IMR-90 (cell line): ENCODE measurements at regions not wholly inside any gene's neighbourhood (a gene's known extent, or its start where the extent isn't known, plus 50 kb on each side); places are given as distances from the start of the nearest gene placed in this dataset.

Experiments used
- ATAC-seq: fragments of 200-7000 bp; cut with Tn5 transposase; 2 replicates; pipeline ENCODE4 v1.9.1; 2020; ENCODE audit warnings: low read depth, mild to moderate bottlenecking, moderate library complexity
- BruUV-seq: library from RNA; stranded (reverse); fragments of 400-500 nt; replicated peaks from 2 replicates; lab custom pipeline; 2021; lab: Mats Ljungman, UMichigan
- CTCF ChIA-PET: fragments of 300-600 bp; formaldehyde crosslinking; extraction: SDS; loops from one replicate; lab custom pipeline; 2021; ENCODE audit warnings: antibody characterized with exemption; lab: Yijun Ruan, JAX
- POLR2A ChIA-PET: fragments of 300-600 bp; sonication (Branson Sonifier 250); formaldehyde crosslinking; loops from one replicate; lab custom pipeline; 2022; ENCODE audit warnings: antibody characterized with exemption; ENCODE audit not compliant: unreplicated experiment; lab: Charles Lee
- DNase-seq: peaks from one replicate; pipeline ENCODE4 v3.0.0; 2013
- H2AFZ ChIP-seq: replicated peaks from 2 replicates; pipeline ENCODE3; 2013; ENCODE audit warnings: low read length, mild to moderate bottlenecking; ENCODE audit not compliant: poor library complexity
- H2AK5ac ChIP-seq: 2 replicates; pipeline ENCODE4 v1.6.1; 2013; ENCODE audit warnings: low read depth, low read length, inconsistent platforms
- H2AK9ac ChIP-seq: replicated peaks from 2 replicates; pipeline ENCODE3; 2013; ENCODE audit warnings: mild to moderate bottlenecking, low read depth, low read length, moderate library complexity; ENCODE audit not compliant: poor library complexity
- H2BK120ac ChIP-seq: 2 replicates; pipeline ENCODE4 v1.6.1; 2013; ENCODE audit warnings: low read depth, low read length, inconsistent platforms
- H2BK15ac ChIP-seq: 3 replicates; pipeline ENCODE4 v1.6.1; 2013; ENCODE audit warnings: low read depth, low read length, inconsistent platforms
- H2BK20ac ChIP-seq: 2 replicates; pipeline ENCODE4 v1.6.1; 2013; ENCODE audit warnings: low read depth, mild to moderate bottlenecking, inconsistent platforms, low read length, moderate library complexity
- H2BK5ac ChIP-seq: 2 replicates; pipeline ENCODE4 v1.6.1; 2013; ENCODE audit warnings: mild to moderate bottlenecking, low read depth, low read length, inconsistent platforms; ENCODE audit not compliant: poor library complexity, severe bottlenecking
- H3K14ac ChIP-seq: replicated peaks from 2 replicates; pipeline ENCODE4 v1.6.1; 2013; ENCODE audit warnings: low read depth, low read length, inconsistent platforms
- H3K18ac ChIP-seq: 2 replicates; pipeline ENCODE4 v1.6.1; 2013; ENCODE audit warnings: low read depth, low read length, control low read depth
- H3K23ac ChIP-seq: 2 replicates; pipeline ENCODE4 v1.6.1; 2013; ENCODE audit warnings: low read depth, low read length, inconsistent platforms
- H3K27ac ChIP-seq: 2 replicates; pipeline ENCODE4 v1.5.1; 2013; ENCODE audit warnings: mild to moderate bottlenecking, control low read depth, low read length; ENCODE audit not compliant: insufficient read depth
- H3K27me3 ChIP-seq: 2 replicates; pipeline ENCODE4 v1.6.1; 2013; ENCODE audit warnings: low read length; ENCODE audit not compliant: control insufficient read depth, insufficient read depth
- H3K36me3 ChIP-seq: 2 replicates; pipeline ENCODE4 v1.6.1; 2013; ENCODE audit warnings: low read length, mixed read lengths; ENCODE audit not compliant: control insufficient read depth, insufficient read depth
- H3K4ac ChIP-seq: 2 replicates; pipeline ENCODE4 v1.6.1; 2013; ENCODE audit warnings: low read depth, low read length, inconsistent platforms
- H3K4me1 ChIP-seq: 2 replicates; pipeline ENCODE4 v1.6.1; 2013; ENCODE audit warnings: low read length, mixed read lengths; ENCODE audit not compliant: control insufficient read depth, insufficient read depth
- H3K4me2 ChIP-seq: 2 replicates; pipeline ENCODE4 v1.6.1; 2013; ENCODE audit warnings: low read depth, mild to moderate bottlenecking, control low read depth, low read length, moderate library complexity
- H3K4me3 ChIP-seq: 2 replicates; pipeline ENCODE4 v1.5.1; 2013; ENCODE audit warnings: low read depth, mild to moderate bottlenecking, control low read depth, low read length, moderate library complexity; ENCODE audit not compliant: insufficient read depth
- H3K56ac ChIP-seq: 2 replicates; pipeline ENCODE4 v1.6.1; 2013; ENCODE audit warnings: low read length, inconsistent platforms; ENCODE audit not compliant: insufficient read depth; ENCODE audit errors: extremely low read depth
- H3K79me1 ChIP-seq, 2 experiments: 2 replicates each; pipeline ENCODE4 v1.6.1; 2013; ENCODE audit warnings: low read length in 2 of 2, inconsistent platforms in 1 of 2, low read depth in 1 of 2
- H3K9ac ChIP-seq: 2 replicates; pipeline ENCODE4 v1.6.1; 2013; ENCODE audit warnings: low read depth, low read length, control low read depth
- H3K9me1 ChIP-seq: 2 replicates; pipeline ENCODE4 v1.6.1; 2013; ENCODE audit warnings: low read length, inconsistent platforms; ENCODE audit not compliant: insufficient read depth
- H3K9me3 ChIP-seq: 2 replicates; pipeline ENCODE4 v1.6.1; 2013; ENCODE audit warnings: low read length; ENCODE audit not compliant: control insufficient read depth, insufficient read depth
- H4K20me1 ChIP-seq: 2 replicates; pipeline ENCODE4 v1.6.1; 2013; ENCODE audit warnings: low read length, inconsistent platforms; ENCODE audit not compliant: insufficient read depth
- H4K5ac ChIP-seq: 2 replicates; pipeline ENCODE4 v1.6.1; 2013; ENCODE audit warnings: mild to moderate bottlenecking, low read depth, low read length, control low read depth
- H4K8ac ChIP-seq, 2 experiments: 2 replicates each; pipeline ENCODE4 v1.6.1; 2013; ENCODE audit warnings: low read depth in 2 of 2, low read length in 2 of 2, control low read depth in 1 of 2, inconsistent platforms in 1 of 2
- H4K91ac ChIP-seq: 2 replicates; pipeline ENCODE4 v1.6.1; 2013; ENCODE audit warnings: low read depth, low read length, inconsistent platforms; ENCODE audit not compliant: insufficient read depth
- BHLHE40 ChIP-seq: fragments of 150-350 bp; IDR thresholded peaks from 2 replicates; pipeline ENCODE4 v1.6.1; 2016; ENCODE audit warnings: mild to moderate bottlenecking, low read depth, low read length
- FOS ChIP-seq: fragments of 150-350 bp; IDR thresholded peaks from 2 replicates; pipeline ENCODE4 v1.6.1; 2016; ENCODE audit warnings: low read depth, low read length
- RAD21 ChIP-seq: IDR thresholded peaks from 2 replicates; pipeline ENCODE4 v1.6.1; 2012; ENCODE audit warnings: low read length, improper control_type of control experiment
- RCOR1 ChIP-seq: IDR thresholded peaks from 2 replicates; pipeline ENCODE4 v1.6.1; 2012; ENCODE audit warnings: mild to moderate bottlenecking, low read length, improper control_type of control experiment; ENCODE audit not compliant: insufficient replicate concordance
- WGBS, 2 experiments: methylation state at CpG; one replicate each; pipeline versions ENCODE4 v1.1.5 to v1.1.7; 2013; ENCODE audit warnings: missing lambda C conversion rate in 2 of 2; ENCODE audit not compliant: insufficient read length in 1 of 2; ENCODE audit errors: extremely low coverage in 2 of 2; 5-methylcytosine and 5-hydroxymethylcytosine counted together
- dilution Hi-C: fragments of 300-500 bp; cut with HindIII; formaldehyde crosslinking; loops from one replicate; pipeline ENCODE4 v1.14.3; 2018; ENCODE audit warnings: low sequenced_read_pairs; ENCODE audit not compliant: unreplicated experiment
- in situ Hi-C: fragments of 300-500 bp; cut with MboI; formaldehyde crosslinking; loops from 3 replicates; pipeline ENCODE4 v1.14.3; 2019; ENCODE audit warnings: low sequenced_read_pairs, inconsistent platforms, mixed read lengths
- intact Hi-C: fragments of 100-400 bp; cut with micrococcal nuclease; formaldehyde crosslinking; loops from 2 replicates; pipeline ENCODE4 v1.10.0; 2022

GRCh38 chr11:23765682-23766252 is 731.1 kb upstream of the LUZP2 start:
- Histone ChIP-seq H3K14ac (peak overlapping the region; percentile 68; the same call in 1 of the 2 replicates), H2AFZ (no peak overlapping the region), H3K4me1 (no peaks in the 10 kb centered on the region; the same call in 1 of the 2 replicates), H3K4me2 (no peak overlapping the region), H3K79me1 (no peaks in the 10 kb centered on the region), H3K4me3 (no peak overlapping the region), H4K5ac (no peak overlapping the region), H2AK9ac (no peak overlapping the region), H2BK15ac (peak overlapping the region; percentile 53; the same call in 1 of the 3 replicates), H4K91ac (no peak overlapping the region), H3K9ac (no peak overlapping the region), H3K9me1 (0 out of 2 replicates have a peak, but pooled peaks cover 2% of the 10 kb centered on the region), H2BK20ac (peak overlapping the region; percentile 49; the same call in 1 of the 2 replicates), H3K56ac (no peak overlapping the region), H2BK120ac (peak overlapping the region; percentile 69), H3K9me3 (peaks cover 11% of the 10 kb centered on the region; the same call in 1 of the 2 replicates), H3K27me3 (no peaks in the 10 kb centered on the region), H4K8ac (0 out of 4 replicates have a peak overlapping the region, but pooled peaks of 1 of the 2 experiments have one; percentile 63), H2AK5ac (no peak overlapping the region), H4K20me1 (no peaks in the 10 kb centered on the region), H3K4ac (peak overlapping the region; percentile 14; the same call in 1 of the 2 replicates), H3K36me3 (no peaks in the 10 kb centered on the region), H3K27ac (no peak overlapping the region), H2BK5ac (peak overlapping the region; percentile 84), H3K18ac (no peak overlapping the region; the same call in 1 of the 2 replicates), H3K23ac (no peak overlapping the region)
- ChIA-PET CTCF (interaction anchor here (0.9 kb wide), 1 partner anchor 45 kb away, joined by 3 read pairs; no protein-coding TSS in a partner anchor), POLR2A (interaction anchor here (0.6 kb wide), 1 partner anchor 254 kb away, joined by 3 read pairs; no protein-coding TSS in a partner anchor)
- DNase-seq (peak; percentile 79), ATAC-seq (peak; percentile 81)
- no peak for TF ChIP-seq BHLHE40
- TF ChIP-seq RAD21, result no peak
- no peak for TF ChIP-seq RCOR1
- TF ChIP-seq FOS, result peak; percentile 27; the same call in 1 of the 2 replicates
- WGBS, 2 experiments, result no CpG with 5 or more reads among the region's 2 CpGs
- BruUV-seq, result no TSS peak
- intact Hi-C loops, result no loop called here
- in situ Hi-C loops, result no loop called here
- dilution Hi-C loops, result no loop called here
